GM12878 (cell line): ENCODE measurements at regions not wholly inside any gene's neighbourhood (a gene's known extent, or its start where the extent isn't known, plus 50 kb on each side); places are given as distances from the start of the nearest gene placed in this dataset.

ENCODE experiments used
- CTCF ChIP-seq, 3 experiments: IDR thresholded peaks in 2 of 3; conservative IDR thresholded peaks in 1 of 3; 2 replicates each; pipeline ENCODE4 v1.5.1; 2011; ENCODE audit warnings: low read depth in 3 of 3, low read length in 3 of 3, mild to moderate bottlenecking in 3 of 3, control low read depth in 2 of 3, moderate library complexity in 2 of 3, inconsistent platforms in 1 of 3, mixed read lengths in 1 of 3; ENCODE audit not compliant: control insufficient read depth in 2 of 3, insufficient read depth in 1 of 3; ENCODE audit errors: extremely low read depth in 1 of 3
- NR2C1 ChIP-seq: fragments of 450-650 bp; IDR thresholded peaks from 2 replicates; pipeline ENCODE4 v1.6.1; 2017; ENCODE audit warnings: antibody characterized with exemption, mild to moderate bottlenecking, moderate library complexity
- POLR2A ChIP-seq: IDR thresholded peaks from 2 replicates; pipeline ENCODE4 v1.6.1; 2011; ENCODE audit warnings: low read depth, mild to moderate bottlenecking, low read length
- SRF ChIP-seq, 2 experiments: IDR thresholded peaks; 2 replicates each; pipeline ENCODE4 v1.6.1; 2011; ENCODE audit warnings: low read depth in 2 of 2, low read length in 2 of 2, mild to moderate bottlenecking in 1 of 2, moderate library complexity in 1 of 2
- STAT1 ChIP-seq: fragments of 450-650 bp; conservative IDR thresholded peaks from 2 replicates; pipeline ENCODE4 v1.6.1; 2014; ENCODE audit warnings: antibody characterized with exemption, mild to moderate bottlenecking

GRCh38 chr15:95701410-95701809 is 629.1 kb upstream of the NR2F2 start:
- no peak for TF ChIP-seq SRF (IDR thresholded peaks at IDR 0.05; ENCODE audit: low read depth in 2 of 2, low read length in 2 of 2)
- TF ChIP-seq POLR2A, result no peak
- TF ChIP-seq NR2C1, result no peak
- no peak for TF ChIP-seq STAT1
- no peak for TF ChIP-seq CTCF (IDR thresholded peaks at IDR 0.05 in 2 of 3, conservative IDR thresholded peaks at IDR 0.05 in 1 of 3; ENCODE audit: control insufficient read depth in 2 of 3, extremely low read depth in 1 of 3, insufficient read depth in 1 of 3, low read depth in 3 of 3, low read length in 3 of 3)
